ENCODE measurements at regions not wholly inside any gene's neighbourhood (a gene's known extent, or its start where the extent isn't known, plus 50 kb on each side); places are given as distances from the start of the nearest gene placed in this dataset.

DNA sequence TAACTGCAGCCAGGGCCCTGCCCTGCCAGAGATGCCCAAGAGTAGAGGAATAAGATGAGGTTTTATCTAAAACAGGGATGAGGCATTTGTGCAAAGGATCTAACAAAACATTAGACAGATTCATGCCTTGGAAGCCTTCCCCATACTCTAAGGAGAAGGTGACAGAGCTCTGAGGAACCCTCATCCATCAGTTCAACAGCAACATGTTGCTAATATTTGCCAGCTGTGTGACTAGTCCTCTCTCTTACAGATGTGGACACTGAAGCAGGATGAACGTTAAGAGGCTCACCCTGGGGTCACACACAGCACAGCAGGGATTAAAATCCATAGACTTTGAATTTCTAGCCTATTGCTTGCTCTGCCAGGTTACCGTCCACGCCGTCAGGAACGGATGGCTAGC lies 99.0 kb downstream of the ZBTB18 start:
- no peak for TF ChIP-seq CTCF (IDR thresholded peaks at IDR 0.05; ENCODE audit: poor library complexity, severe bottlenecking)
- H3K27ac ChIP-seq (ENCODE audit: poor library complexity, severe bottlenecking): no peak overlapping the region
- no peak for ATAC-seq (ENCODE audit: low read depth)

DNA sequence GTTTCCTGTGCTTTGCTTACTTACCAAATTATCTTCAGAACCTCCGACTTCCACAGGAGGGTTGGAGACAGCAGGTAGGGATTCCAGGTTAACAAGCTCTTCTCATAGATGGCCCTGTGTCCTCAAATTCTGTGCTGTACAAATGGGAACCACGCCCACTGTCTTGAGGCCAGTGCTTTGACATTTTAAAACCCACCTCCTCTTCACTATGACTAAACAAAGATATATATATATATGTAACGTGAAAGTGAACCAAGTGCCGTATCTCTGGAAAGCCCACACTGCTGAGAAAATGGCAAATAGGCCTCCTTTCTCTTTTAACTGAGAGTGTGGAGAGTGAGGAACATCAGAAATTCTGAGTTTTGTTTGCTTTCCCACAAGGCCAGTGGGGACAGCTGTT lies 99.6 kb downstream of the ZBTB18 start:
- TF ChIP-seq CTCF (IDR thresholded peaks at IDR 0.05; ENCODE audit: poor library complexity, severe bottlenecking): no peak
- Histone ChIP-seq H3K9me3 (ENCODE audit: severe bottlenecking) (no peaks in the 10 kb centered on the region), H3K4me3 (ENCODE audit: severe bottlenecking) (no peak overlapping the region), H3K36me3 (ENCODE audit: low read depth) (no peaks in the 10 kb centered on the region), H3K27me3 (ENCODE audit: insufficient read depth, poor library complexity, severe bottlenecking) (no peaks in the 10 kb centered on the region), H3K27ac (ENCODE audit: poor library complexity, severe bottlenecking) (no peak overlapping the region), H3K4me1 (ENCODE audit: insufficient read depth, poor library complexity, severe bottlenecking) (no peaks in the 10 kb centered on the region)
- ATAC-seq (ENCODE audit: low read depth): no peak
- no peak for DNase-seq (ENCODE audit: low spot score)

More for the DNA sequence above, 99.0 kb downstream of the ZBTB18 start:
- H3K27me3 ChIP-seq (ENCODE audit: insufficient read depth, poor library complexity, severe bottlenecking): no peaks in the 10 kb centered on the region
- H3K4me1 ChIP-seq (ENCODE audit: insufficient read depth, poor library complexity, severe bottlenecking): no peaks in the 10 kb centered on the region
- no peak overlapping the region for H3K4me3 ChIP-seq (ENCODE audit: severe bottlenecking)
- H3K36me3 ChIP-seq (ENCODE audit: low read depth): no peaks in the 10 kb centered on the region
- DNase-seq (ENCODE audit: low spot score): no peak
- no peaks in the 10 kb centered on the region for H3K9me3 ChIP-seq (ENCODE audit: severe bottlenecking)

DNA sequence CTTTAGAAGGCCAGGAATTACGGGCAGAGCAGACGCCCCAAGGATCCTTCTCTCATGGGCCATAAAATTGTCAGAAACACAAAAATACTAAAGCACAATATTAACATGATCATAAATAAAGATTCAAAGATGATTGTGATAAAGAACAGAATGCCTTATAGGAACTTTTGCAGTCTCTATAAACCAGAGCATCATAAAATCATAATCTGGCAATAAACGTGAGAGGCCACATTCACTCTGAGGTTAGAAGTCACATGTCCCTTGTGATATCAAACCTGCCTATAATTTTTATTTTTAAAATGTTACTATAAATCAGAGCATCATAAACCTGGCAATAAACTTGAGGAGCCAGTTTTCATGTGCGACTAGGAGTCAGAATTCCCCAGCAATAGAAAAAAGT lies 100.5 kb downstream of the ZBTB18 start:
- Histone ChIP-seq H3K4me3 (ENCODE audit: severe bottlenecking) (no peak overlapping the region), H3K4me1 (ENCODE audit: insufficient read depth, poor library complexity, severe bottlenecking) (no peaks in the 10 kb centered on the region), H3K9me3 (ENCODE audit: severe bottlenecking) (no peaks in the 10 kb centered on the region), H3K27ac (ENCODE audit: poor library complexity, severe bottlenecking) (no peak overlapping the region), H3K27me3 (ENCODE audit: insufficient read depth, poor library complexity, severe bottlenecking) (no peaks in the 10 kb centered on the region), H3K36me3 (ENCODE audit: low read depth) (no peaks in the 10 kb centered on the region)
- TF ChIP-seq CTCF (IDR thresholded peaks at IDR 0.05; ENCODE audit: poor library complexity, severe bottlenecking): no peak
- no peak for ATAC-seq (ENCODE audit: low read depth)
- DNase-seq (ENCODE audit: low spot score): no peak

DNA sequence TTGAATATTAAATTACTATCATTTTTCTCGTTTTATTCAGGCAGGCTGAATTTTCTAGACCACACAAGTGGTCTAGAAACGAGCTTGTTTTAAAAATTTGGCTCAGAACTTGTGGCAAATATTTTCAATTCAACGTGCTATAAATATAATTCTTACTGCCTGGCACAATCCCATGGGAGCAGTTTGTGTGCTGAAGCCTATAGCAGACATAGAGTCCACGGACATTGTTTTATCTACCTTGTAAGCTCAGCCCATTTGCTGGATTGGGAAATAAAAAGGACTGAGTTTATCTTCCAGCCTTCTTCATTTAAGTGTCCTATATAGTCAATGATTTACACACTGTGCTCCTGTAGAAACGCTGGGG lies 103.4 kb downstream of the ZBTB18 start:
- no peaks in the 10 kb centered on the region for H3K9me3 ChIP-seq (ENCODE audit: severe bottlenecking)
- no peaks in the 10 kb centered on the region for H3K4me1 ChIP-seq (ENCODE audit: insufficient read depth, poor library complexity, severe bottlenecking)
- H3K36me3 ChIP-seq (ENCODE audit: low read depth): no peaks in the 10 kb centered on the region
- ATAC-seq (ENCODE audit: low read depth) (no peak), DNase-seq (ENCODE audit: low spot score) (no peak)
- no peak overlapping the region for H3K27ac ChIP-seq (ENCODE audit: poor library complexity, severe bottlenecking)
- TF ChIP-seq CTCF (IDR thresholded peaks at IDR 0.05; ENCODE audit: poor library complexity, severe bottlenecking): no peak
- no peaks in the 10 kb centered on the region for H3K27me3 ChIP-seq (ENCODE audit: insufficient read depth, poor library complexity, severe bottlenecking)
- H3K4me3 ChIP-seq (ENCODE audit: severe bottlenecking): no peak overlapping the region

DNA sequence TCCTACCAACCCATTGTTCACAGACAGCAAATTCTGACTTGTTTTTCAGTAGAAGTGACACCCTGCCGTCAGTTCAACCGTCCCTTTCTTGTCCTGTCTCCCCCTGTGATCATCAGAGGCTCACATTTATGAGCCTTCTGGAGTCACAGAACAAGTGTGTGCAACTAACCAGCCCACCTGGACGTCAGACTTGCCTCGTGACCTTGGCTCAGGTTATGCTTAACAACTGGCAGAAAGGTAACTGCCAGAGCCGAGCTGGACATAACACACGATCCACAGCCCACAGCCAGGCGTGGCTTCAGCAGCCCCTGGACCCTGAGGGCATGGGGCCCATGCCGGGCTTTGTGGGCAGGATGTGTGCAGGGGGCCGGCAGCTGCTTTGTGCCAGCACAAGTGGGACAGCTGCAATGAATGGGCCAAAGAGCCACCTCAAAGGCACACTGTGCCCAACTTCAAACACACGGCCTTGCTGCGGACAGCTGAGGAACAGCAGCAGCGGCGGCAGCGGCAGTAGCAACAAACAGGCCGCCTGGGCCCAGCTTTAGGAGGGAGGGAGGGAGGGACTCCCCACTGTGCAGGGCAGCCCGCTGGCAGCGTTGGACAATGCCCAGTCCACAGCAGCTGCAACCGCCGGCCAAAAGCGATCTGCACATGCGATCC lies 103.9 kb downstream of the ZBTB18 start:
- Histone ChIP-seq H3K4me3 (ENCODE audit: severe bottlenecking) (no peak overlapping the region), H3K4me1 (ENCODE audit: insufficient read depth, poor library complexity, severe bottlenecking) (no peaks in the 10 kb centered on the region), H3K36me3 (ENCODE audit: low read depth) (no peaks in the 10 kb centered on the region), H3K9me3 (ENCODE audit: severe bottlenecking) (no peaks in the 10 kb centered on the region), H3K27me3 (ENCODE audit: insufficient read depth, poor library complexity, severe bottlenecking) (no peaks in the 10 kb centered on the region), H3K27ac (ENCODE audit: poor library complexity, severe bottlenecking) (no peak overlapping the region)
- DNase-seq (ENCODE audit: low spot score) (no peak), ATAC-seq (ENCODE audit: low read depth) (no peak)
- no peak for TF ChIP-seq CTCF (IDR thresholded peaks at IDR 0.05; ENCODE audit: poor library complexity, severe bottlenecking)

Measured in RWPE2 (cell line).